ENCODE measurements at regions not wholly inside any gene's neighbourhood (a gene's known extent, or its start where the extent isn't known, plus 50 kb on each side); places are given as distances from the start of the nearest gene placed in this dataset.

DNA sequence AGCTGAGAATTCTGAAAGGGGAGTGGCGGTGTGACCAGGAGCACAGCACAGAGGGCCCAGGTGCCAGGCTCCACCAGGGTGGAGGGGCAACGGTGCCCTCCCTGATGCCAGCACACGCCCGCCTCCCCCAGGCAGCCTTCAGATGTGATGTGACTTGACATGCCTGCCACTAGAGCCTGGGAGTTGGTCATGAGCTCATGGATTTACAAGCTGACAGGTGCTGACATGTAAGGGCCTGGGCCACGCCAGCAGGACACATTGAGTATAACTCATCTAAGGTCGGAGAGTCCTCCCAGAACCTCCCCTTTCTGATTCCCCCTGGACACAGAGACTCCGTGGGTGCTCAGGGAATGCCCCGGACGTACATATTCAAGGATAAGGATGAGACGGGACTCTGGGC, 74.2 kb downstream of the LSM5 start:
- Histone ChIP-seq H3K79me2 (ENCODE audit: control insufficient read depth, low read length) (no peaks in the 10 kb centered on the region), H3K4me3 (ENCODE audit: low read length) (no peak overlapping the region), H3K36me3 (ENCODE audit: control insufficient read depth, low read length) (no peaks in the 10 kb centered on the region), H3K27me3 (ENCODE audit: control insufficient read depth, low read length) (peaks cover 3% of the 10 kb centered on the region; the same call in 1 of the 2 replicates), H3K4me1 (ENCODE audit: control insufficient read depth, low read length) (no peaks in the 10 kb centered on the region), H3K9me3 (ENCODE audit: control insufficient read depth, insufficient read depth, low read length) (no peaks in the 10 kb centered on the region), H3K27ac (ENCODE audit: low read depth, low read length) (no peak overlapping the region), H3F3A (ENCODE audit: control insufficient read depth, insufficient read depth) (no peaks in the 10 kb centered on the region), H3K4me2 (ENCODE audit: low read length) (no peak overlapping the region), H4K20me1 (ENCODE audit: control insufficient read depth, insufficient read depth, low read depth, low read length) (no peaks in the 10 kb centered on the region), H3K9me2 (replicated peaks; ENCODE audit: control insufficient read depth, low read length) (no peaks in the 10 kb centered on the region)
- TF ChIP-seq, protein P1, sequence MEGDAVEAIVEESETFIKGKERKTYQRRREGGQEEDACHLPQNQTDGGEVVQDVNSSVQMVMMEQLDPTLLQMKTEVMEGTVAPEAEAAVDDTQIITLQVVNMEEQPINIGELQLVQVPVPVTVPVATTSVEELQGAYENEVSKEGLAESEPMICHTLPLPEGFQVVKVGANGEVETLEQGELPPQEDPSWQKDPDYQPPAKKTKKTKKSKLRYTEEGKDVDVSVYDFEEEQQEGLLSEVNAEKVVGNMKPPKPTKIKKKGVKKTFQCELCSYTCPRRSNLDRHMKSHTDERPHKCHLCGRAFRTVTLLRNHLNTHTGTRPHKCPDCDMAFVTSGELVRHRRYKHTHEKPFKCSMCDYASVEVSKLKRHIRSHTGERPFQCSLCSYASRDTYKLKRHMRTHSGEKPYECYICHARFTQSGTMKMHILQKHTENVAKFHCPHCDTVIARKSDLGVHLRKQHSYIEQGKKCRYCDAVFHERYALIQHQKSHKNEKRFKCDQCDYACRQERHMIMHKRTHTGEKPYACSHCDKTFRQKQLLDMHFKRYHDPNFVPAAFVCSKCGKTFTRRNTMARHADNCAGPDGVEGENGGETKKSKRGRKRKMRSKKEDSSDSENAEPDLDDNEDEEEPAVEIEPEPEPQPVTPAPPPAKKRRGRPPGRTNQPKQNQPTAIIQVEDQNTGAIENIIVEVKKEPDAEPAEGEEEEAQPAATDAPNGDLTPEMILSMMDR (IDR thresholded peaks at IDR 0.05; ENCODE audit: low read depth, low read length, poor library complexity, severe bottlenecking) = no peak
- TF ChIP-seq EZH2phosphoT487 (IDR thresholded peaks at IDR 0.05; ENCODE audit: borderline replicate concordance, low read length) = no peak

DNA sequence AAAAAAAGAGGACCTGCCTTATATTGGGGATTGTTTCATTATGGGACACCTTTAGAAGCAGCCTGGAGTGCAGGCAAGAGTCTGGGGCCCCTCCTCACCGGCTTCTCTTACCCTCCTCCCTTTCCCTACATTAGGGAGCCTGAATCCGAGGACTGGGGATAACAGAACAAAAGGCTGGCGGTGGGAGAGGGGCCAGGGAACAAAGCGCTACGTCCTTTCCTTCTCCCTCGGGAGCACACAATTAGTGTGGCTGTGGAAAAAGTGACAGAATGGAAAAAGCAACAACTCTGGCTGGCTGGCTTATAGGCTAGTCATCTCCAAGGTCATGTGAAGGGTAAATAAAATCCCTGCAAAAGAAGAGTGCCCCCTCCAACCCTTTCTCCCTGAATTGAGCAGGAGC, 74.7 kb downstream of the LSM5 start:
- no peak overlapping the region for H3K4me3 ChIP-seq (ENCODE audit: low read length)
- H3K9me3 ChIP-seq (ENCODE audit: control insufficient read depth, insufficient read depth, low read length) = no peaks in the 10 kb centered on the region
- no peaks in the 10 kb centered on the region for H3K4me1 ChIP-seq (ENCODE audit: control insufficient read depth, low read length)
- H3K9me2 ChIP-seq (replicated peaks; ENCODE audit: control insufficient read depth, low read length) = no peaks in the 10 kb centered on the region
- TF ChIP-seq, protein P1 (IDR thresholded peaks at IDR 0.05; ENCODE audit: low read depth, low read length, poor library complexity, severe bottlenecking) = no peak
- TF ChIP-seq EZH2phosphoT487 (IDR thresholded peaks at IDR 0.05; ENCODE audit: borderline replicate concordance, low read length) = no peak
- H3K4me2 ChIP-seq (ENCODE audit: low read length) = no peak overlapping the region
- no peaks in the 10 kb centered on the region for H3K36me3 ChIP-seq (ENCODE audit: control insufficient read depth, low read length)
- no peaks in the 10 kb centered on the region for H4K20me1 ChIP-seq (ENCODE audit: control insufficient read depth, insufficient read depth, low read depth, low read length)
- H3K27me3 ChIP-seq (ENCODE audit: control insufficient read depth, low read length) = peaks cover 3% of the 10 kb centered on the region; the same call in 1 of the 2 replicates
- no peak overlapping the region for H3K27ac ChIP-seq (ENCODE audit: low read depth, low read length)
- H3K79me2 ChIP-seq (ENCODE audit: control insufficient read depth, low read length) = no peaks in the 10 kb centered on the region
- H3F3A ChIP-seq (ENCODE audit: control insufficient read depth, insufficient read depth) = no peaks in the 10 kb centered on the region

DNA sequence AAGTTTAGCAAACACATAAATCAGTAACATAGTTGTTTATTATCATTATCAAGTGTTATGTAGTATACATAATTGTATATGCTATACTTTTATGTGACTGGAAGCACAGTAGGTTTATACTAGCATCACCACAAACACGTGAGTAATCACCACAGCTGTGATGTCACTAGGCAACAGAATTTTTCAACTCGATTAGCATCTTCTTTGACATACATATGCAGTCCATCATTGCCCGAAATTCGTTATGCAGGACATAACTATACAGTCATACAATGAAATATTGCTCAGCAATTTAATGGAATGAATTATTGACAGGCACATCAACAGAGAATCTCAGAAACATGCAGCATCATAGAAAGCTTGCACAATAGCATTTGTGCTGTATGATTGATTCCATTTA, 77.7 kb downstream of the LSM5 start:
- H3K27ac ChIP-seq (ENCODE audit: low read depth, low read length) = no peak overlapping the region
- no peak overlapping the region for H3K4me2 ChIP-seq (ENCODE audit: low read length)
- no peak overlapping the region for H3K4me3 ChIP-seq (ENCODE audit: low read length)
- TF ChIP-seq, protein P1 (IDR thresholded peaks at IDR 0.05; ENCODE audit: low read depth, low read length, poor library complexity, severe bottlenecking) = no peak
- TF ChIP-seq EZH2phosphoT487 (IDR thresholded peaks at IDR 0.05; ENCODE audit: borderline replicate concordance, low read length) = no peak
- no peaks in the 10 kb centered on the region for H3K79me2 ChIP-seq (ENCODE audit: control insufficient read depth, low read length)
- no peaks in the 10 kb centered on the region for H3K4me1 ChIP-seq (ENCODE audit: control insufficient read depth, low read length)
- H3K9me2 ChIP-seq (replicated peaks; ENCODE audit: control insufficient read depth, low read length) = no peaks in the 10 kb centered on the region
- no peaks in the 10 kb centered on the region for H3K9me3 ChIP-seq (ENCODE audit: control insufficient read depth, insufficient read depth, low read length)
- H3F3A ChIP-seq (ENCODE audit: control insufficient read depth, insufficient read depth) = no peaks in the 10 kb centered on the region
- no peaks in the 10 kb centered on the region for H3K27me3 ChIP-seq (ENCODE audit: control insufficient read depth, low read length)
- H4K20me1 ChIP-seq (ENCODE audit: control insufficient read depth, insufficient read depth, low read depth, low read length) = no peaks in the 10 kb centered on the region
- H3K36me3 ChIP-seq (ENCODE audit: control insufficient read depth, low read length) = no peaks in the 10 kb centered on the region

DNA sequence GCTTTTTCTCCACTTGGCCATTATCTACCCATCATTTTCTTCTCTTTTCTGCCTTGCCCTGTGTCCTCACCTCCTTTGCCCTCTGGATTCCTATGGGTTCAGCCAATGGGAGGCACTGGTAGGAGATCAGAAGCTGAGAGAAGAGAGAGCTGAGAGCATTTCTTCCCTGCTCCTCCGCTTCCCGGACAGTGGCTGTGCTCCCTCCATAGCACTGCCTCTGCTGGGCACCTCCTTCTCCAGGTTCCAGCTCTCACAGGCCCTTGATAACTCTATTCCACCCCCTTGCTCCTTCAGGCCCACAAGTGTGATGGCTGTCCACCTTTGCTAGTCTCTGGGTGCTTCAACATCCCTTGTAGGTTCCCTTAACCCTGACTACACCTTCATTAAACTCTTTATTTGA, 79.6 kb downstream of the LSM5 start:
- no peak overlapping the region for H3K4me2 ChIP-seq (ENCODE audit: low read length)
- no peaks in the 10 kb centered on the region for H3K27me3 ChIP-seq (ENCODE audit: control insufficient read depth, low read length)
- H3K4me3 ChIP-seq (ENCODE audit: low read length) = no peak overlapping the region
- H3F3A ChIP-seq (ENCODE audit: control insufficient read depth, insufficient read depth) = no peaks in the 10 kb centered on the region
- H3K4me1 ChIP-seq (ENCODE audit: control insufficient read depth, low read length) = no peaks in the 10 kb centered on the region
- TF ChIP-seq EZH2phosphoT487 (IDR thresholded peaks at IDR 0.05; ENCODE audit: borderline replicate concordance, low read length) = no peak
- no peaks in the 10 kb centered on the region for H4K20me1 ChIP-seq (ENCODE audit: control insufficient read depth, insufficient read depth, low read depth, low read length)
- no peaks in the 10 kb centered on the region for H3K9me2 ChIP-seq (replicated peaks; ENCODE audit: control insufficient read depth, low read length)
- no peaks in the 10 kb centered on the region for H3K9me3 ChIP-seq (ENCODE audit: control insufficient read depth, insufficient read depth, low read length)
- no peaks in the 10 kb centered on the region for H3K36me3 ChIP-seq (ENCODE audit: control insufficient read depth, low read length)
- H3K27ac ChIP-seq (ENCODE audit: low read depth, low read length) = no peak overlapping the region
- no peaks in the 10 kb centered on the region for H3K79me2 ChIP-seq (ENCODE audit: control insufficient read depth, low read length)

All from DOHH2 (cell line).